Cardiac muscle cell (in vitro differentiated cells and primary cell): ENCODE measurements at regions not wholly inside any gene's neighbourhood (a gene's known extent, or its start where the extent isn't known, plus 50 kb on each side); places are given as distances from the start of the nearest gene placed in this dataset.

ENCODE experiments used
- DNase-seq, 2 donors: peaks; one replicate each; pipeline versions ENCODE4 v3.0.0 to v3.0.0-alpha.2; 2010 to 2017; ENCODE audit warnings: low read depth in 1 of 2, low spot score in 1 of 2
- H3K27ac ChIP-seq: fragments of 200-600 bp; sonication (generic); 2 replicates; pipeline ENCODE4 v1.5.1; 2016
- H3K27me3 ChIP-seq: fragments of 200-600 bp; sonication (generic); 2 replicates; pipeline ENCODE4 v1.6.0; 2016; ENCODE audit warnings: control low read depth
- H3K36me3 ChIP-seq: fragments of 200-600 bp; sonication (generic); 2 replicates; pipeline ENCODE4 v1.5.1; 2016; ENCODE audit warnings: control low read depth
- H3K4me1 ChIP-seq: fragments of 200-600 bp; sonication (generic); 2 replicates; pipeline ENCODE4 v1.8.1; 2017; ENCODE audit warnings: low read depth, mild to moderate bottlenecking, mixed run types
- H3K4me3 ChIP-seq: fragments of 200-600 bp; sonication (generic); 2 replicates; pipeline ENCODE4 v1.5.1; 2016; ENCODE audit warnings: mild to moderate bottlenecking
- H3K9me3 ChIP-seq: fragments of 200-600 bp; sonication (generic); 2 replicates; pipeline ENCODE4 v1.5.1; 2017; ENCODE audit warnings: low read depth, mild to moderate bottlenecking, control low read depth
- CTCF ChIP-seq: IDR thresholded peaks from 2 replicates; pipeline ENCODE4 v1.5.1; 2012; ENCODE audit warnings: low read depth, mild to moderate bottlenecking, low read length

GRCh38 chr7:112640685-112641084, 149.5 kb downstream of the TMEM168 start:
- no peak overlapping the region for H3K27ac ChIP-seq
- H3K9me3 ChIP-seq = no peaks in the 10 kb centered on the region
- H3K27me3 ChIP-seq = no peaks in the 10 kb centered on the region
- TF ChIP-seq CTCF = no peak
- no peak for DNase-seq
- H3K4me3 ChIP-seq = no peak overlapping the region
- no peaks in the 10 kb centered on the region for H3K36me3 ChIP-seq
- H3K4me1 ChIP-seq = no peaks in the 10 kb centered on the region

GRCh38 chr7:112646783-112647182, 143.4 kb downstream of the TMEM168 start:
- Histone ChIP-seq H3K27me3 (no peaks in the 10 kb centered on the region), H3K9me3 (no peaks in the 10 kb centered on the region), H3K4me3 (no peak overlapping the region), H3K27ac (no peak overlapping the region), H3K4me1 (no peaks in the 10 kb centered on the region), H3K36me3 (no peaks in the 10 kb centered on the region)
- TF ChIP-seq CTCF = no peak
- DNase-seq = peak in 1 of 2 donors; percentile 41

GRCh38 chr7:112648781-112649180, 141.4 kb downstream of the TMEM168 start:
- no peak for DNase-seq
- H3K4me1 ChIP-seq = no peaks in the 10 kb centered on the region

GRCh38 chr7:112649560-112649959, 140.6 kb downstream of the TMEM168 start:
- H3K9me3 ChIP-seq = no peaks in the 10 kb centered on the region
- DNase-seq = no peak
- H3K27ac ChIP-seq = no peak overlapping the region
- TF ChIP-seq CTCF = no peak
- no peak overlapping the region for H3K4me3 ChIP-seq
- H3K4me1 ChIP-seq = no peaks in the 10 kb centered on the region
- H3K27me3 ChIP-seq = no peaks in the 10 kb centered on the region
- H3K36me3 ChIP-seq = no peaks in the 10 kb centered on the region

More at GRCh38 chr7:112648781-112649180, 141.4 kb downstream of the TMEM168 start:
- Histone ChIP-seq H3K9me3 (no peaks in the 10 kb centered on the region), H3K27ac (no peak overlapping the region), H3K4me3 (no peak overlapping the region), H3K36me3 (no peaks in the 10 kb centered on the region), H3K27me3 (no peaks in the 10 kb centered on the region)
- no peak for TF ChIP-seq CTCF

- Histone ChIP-seq H3K27me3 (no peaks in the 10 kb centered on the region), H3K4me3 (no peak overlapping the region), H3K36me3 (no peaks in the 10 kb centered on the region), H3K9me3 (no peaks in the 10 kb centered on the region), H3K27ac (no peak overlapping the region), H3K4me1 (no peaks in the 10 kb centered on the region)
- no peak for TF ChIP-seq CTCF
- peak in 1 of 2 donors; percentile 16 for DNase-seq
These were observed 135.6 kb downstream of the TMEM168 start for GRCh38 chr7:112654322-112655216.
